MCF 10A (cell line): ENCODE measurements at regions not wholly inside any gene's neighbourhood (a gene's known extent, or its start where the extent isn't known, plus 50 kb on each side); places are given as distances from the start of the nearest gene placed in this dataset.

Source experiments
- BruUV-seq: library from RNA; stranded (reverse); fragments of 400-500 nt; replicated peaks from 2 replicates; lab custom pipeline; 2021; lab: Mats Ljungman, UMichigan
- CTCF ChIA-PET: fragments of 300-600 bp; sonication (Branson Sonifier 250); formaldehyde crosslinking; extraction: SDS; loops from one replicate; lab custom pipeline; 2021; ENCODE audit warnings: antibody characterized with exemption, inconsistent platforms; lab: Yijun Ruan, JAX
- POLR2A ChIA-PET: fragments of 300-600, 350-650 bp; sonication (Branson Sonifier 250); formaldehyde crosslinking; extraction: SDS; loops from one replicate; lab custom pipeline; 2020; ENCODE audit warnings: antibody characterized with exemption, inconsistent platforms; lab: Yijun Ruan, JAX
- DNase-seq: peaks from one replicate; pipeline ENCODE4 v3.0.0-alpha.2; 2018; ENCODE audit not compliant: unreplicated experiment
- H3K27ac Mint-ChIP-seq: one replicate; pipeline ENCODE4 v1.8.0; 2022; ENCODE audit warnings: mild to moderate bottlenecking, low read depth, mixed read lengths; ENCODE audit not compliant: unreplicated experiment
- H3K27me3 Mint-ChIP-seq: one replicate; pipeline ENCODE4 v1.8.0; 2022; ENCODE audit warnings: mixed read lengths; ENCODE audit not compliant: insufficient read depth, unreplicated experiment
- H3K36me3 Mint-ChIP-seq: one replicate; pipeline ENCODE4 v1.8.0; 2022; ENCODE audit warnings: mild to moderate bottlenecking, moderate library complexity, mixed read lengths; ENCODE audit not compliant: insufficient read depth, unreplicated experiment
- H3K4me1 Mint-ChIP-seq: one replicate; pipeline ENCODE4 v1.8.0; 2022; ENCODE audit warnings: mixed read lengths; ENCODE audit not compliant: insufficient read depth, unreplicated experiment
- H3K4me3 Mint-ChIP-seq: one replicate; pipeline ENCODE4 v1.8.0; 2022; ENCODE audit warnings: mild to moderate bottlenecking, moderate library complexity, mixed read lengths; ENCODE audit not compliant: unreplicated experiment
- H3K9me3 Mint-ChIP-seq: one replicate; pipeline ENCODE4 v1.8.0; 2022; ENCODE audit warnings: mixed read lengths; ENCODE audit not compliant: unreplicated experiment
- intact Hi-C: fragments of 100-400 bp; cut with micrococcal nuclease; formaldehyde crosslinking; loops from 2 replicates; pipeline ENCODE4 v1.14.1; 2022
- TF ChIP-seq, protein P1 (sequence below): fragments of 200-600 bp; IDR thresholded peaks from one replicate; pipeline ENCODE4 v1.8.0; 2022; ENCODE audit warnings: antibody characterized with exemption, mild to moderate bottlenecking; ENCODE audit not compliant: unreplicated experiment

DNA sequence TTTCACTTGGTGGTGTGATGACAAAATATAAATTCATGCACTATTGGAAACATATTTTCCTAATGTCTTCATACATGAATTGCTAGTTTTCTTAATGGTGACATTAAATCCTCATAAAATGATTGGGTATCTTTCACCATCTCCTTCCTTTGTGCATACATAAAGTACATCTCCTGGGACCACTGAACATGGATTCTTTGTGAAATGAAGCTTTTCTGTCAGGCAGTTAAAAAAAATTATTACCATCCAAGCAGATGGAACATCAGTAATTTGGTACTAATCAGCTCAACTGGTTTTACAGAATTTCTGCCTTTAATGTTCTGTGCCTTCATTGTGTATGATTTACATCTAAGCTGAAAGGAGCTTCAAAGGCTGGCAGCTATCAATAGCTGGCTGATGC, 891.7 kb upstream of the SLC10A2 start:
- H3K36me3 Mint-ChIP-seq: no peaks in the 10 kb centered on the region
- no TSS peak for BruUV-seq
- TF ChIP-seq, protein P1, sequence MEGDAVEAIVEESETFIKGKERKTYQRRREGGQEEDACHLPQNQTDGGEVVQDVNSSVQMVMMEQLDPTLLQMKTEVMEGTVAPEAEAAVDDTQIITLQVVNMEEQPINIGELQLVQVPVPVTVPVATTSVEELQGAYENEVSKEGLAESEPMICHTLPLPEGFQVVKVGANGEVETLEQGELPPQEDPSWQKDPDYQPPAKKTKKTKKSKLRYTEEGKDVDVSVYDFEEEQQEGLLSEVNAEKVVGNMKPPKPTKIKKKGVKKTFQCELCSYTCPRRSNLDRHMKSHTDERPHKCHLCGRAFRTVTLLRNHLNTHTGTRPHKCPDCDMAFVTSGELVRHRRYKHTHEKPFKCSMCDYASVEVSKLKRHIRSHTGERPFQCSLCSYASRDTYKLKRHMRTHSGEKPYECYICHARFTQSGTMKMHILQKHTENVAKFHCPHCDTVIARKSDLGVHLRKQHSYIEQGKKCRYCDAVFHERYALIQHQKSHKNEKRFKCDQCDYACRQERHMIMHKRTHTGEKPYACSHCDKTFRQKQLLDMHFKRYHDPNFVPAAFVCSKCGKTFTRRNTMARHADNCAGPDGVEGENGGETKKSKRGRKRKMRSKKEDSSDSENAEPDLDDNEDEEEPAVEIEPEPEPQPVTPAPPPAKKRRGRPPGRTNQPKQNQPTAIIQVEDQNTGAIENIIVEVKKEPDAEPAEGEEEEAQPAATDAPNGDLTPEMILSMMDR: no peak
- H3K27me3 Mint-ChIP-seq: no peaks in the 10 kb centered on the region
- ChIA-PET POLR2A (no interaction called here), CTCF (interaction anchor here (1.0 kb wide), 1 partner anchor 28 kb away, joined by 3 read pairs; no protein-coding TSS in a partner anchor)
- intact Hi-C loops: no loop called here
- H3K27ac Mint-ChIP-seq: no peak overlapping the region
- H3K4me3 Mint-ChIP-seq: no peak overlapping the region
- DNase-seq: no peak
- peaks cover 5% of the 10 kb centered on the region for H3K4me1 Mint-ChIP-seq
- H3K9me3 Mint-ChIP-seq: no peaks in the 10 kb centered on the region

DNA sequence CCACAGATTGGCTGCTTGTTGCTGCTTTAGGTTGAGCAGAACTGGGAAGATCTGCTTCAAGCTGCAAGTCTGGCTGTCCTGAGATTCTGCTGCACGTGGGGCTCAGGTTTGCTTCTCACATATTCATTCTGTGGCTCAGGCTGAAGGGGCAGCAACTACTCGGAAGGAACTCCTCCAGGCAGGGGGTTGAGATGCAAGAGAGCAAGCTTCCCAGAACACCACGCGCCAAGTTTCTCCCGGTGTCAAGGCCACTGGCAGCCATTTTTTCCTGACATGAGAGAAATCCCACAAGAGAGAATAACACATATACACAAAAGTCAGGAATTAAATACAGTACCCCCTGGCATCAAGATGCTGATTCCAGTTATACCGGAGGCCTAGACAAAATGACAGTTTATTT, 887.6 kb upstream of the SLC10A2 start:
- intact Hi-C loops: no loop called here
- CTCF ChIA-PET: no interaction called here
- H3K4me3 Mint-ChIP-seq: no peak overlapping the region
- no TSS peak for BruUV-seq
- H3K4me1 Mint-ChIP-seq: peaks cover 6% of the 10 kb centered on the region
- H3K36me3 Mint-ChIP-seq: no peaks in the 10 kb centered on the region
- H3K27ac Mint-ChIP-seq: no peak overlapping the region
- TF ChIP-seq, protein P1: no peak
- no peak for DNase-seq
- no peaks in the 10 kb centered on the region for H3K27me3 Mint-ChIP-seq
- POLR2A ChIA-PET: interaction anchor here (0.9 kb wide), 1 partner anchor 9 kb away, joined by 3 read pairs; no protein-coding TSS in a partner anchor
- no peaks in the 10 kb centered on the region for H3K9me3 Mint-ChIP-seq

DNA sequence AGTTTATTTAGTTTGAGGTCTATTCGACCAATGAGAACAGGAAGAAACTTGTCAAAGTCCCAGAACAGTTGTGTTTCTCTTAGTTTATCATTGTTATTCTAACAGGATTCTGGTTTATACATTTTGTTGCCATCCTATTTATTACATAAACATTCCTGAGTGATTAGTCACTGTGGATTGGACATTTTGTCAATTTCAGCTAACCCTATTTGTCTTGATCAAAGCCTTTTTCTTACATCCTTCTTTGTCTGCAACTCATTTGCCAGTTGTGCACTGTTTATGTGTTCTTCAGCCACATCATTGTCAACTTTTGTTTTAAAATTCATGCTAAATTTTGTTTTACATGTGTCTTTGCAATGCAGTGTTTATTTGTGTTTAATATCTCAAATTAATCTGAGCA, 886.0 kb upstream of the SLC10A2 start:
- no peaks in the 10 kb centered on the region for H3K9me3 Mint-ChIP-seq
- TF ChIP-seq, protein P1: no peak
- no peak overlapping the region for H3K27ac Mint-ChIP-seq
- peaks cover 6% of the 10 kb centered on the region for H3K4me1 Mint-ChIP-seq
- intact Hi-C loops: no loop called here
- BruUV-seq: no TSS peak
- DNase-seq: peak; percentile 4
- CTCF ChIA-PET: no interaction called here
- no peaks in the 10 kb centered on the region for H3K36me3 Mint-ChIP-seq
- POLR2A ChIA-PET: interaction anchor here (0.6 to 0.7 kb wide), 2 partner anchors 118 to 133 kb away, joined by 3 to 4 read pairs; no protein-coding TSS in a partner anchor
- H3K27me3 Mint-ChIP-seq: no peaks in the 10 kb centered on the region
- H3K4me3 Mint-ChIP-seq: no peak overlapping the region

DNA sequence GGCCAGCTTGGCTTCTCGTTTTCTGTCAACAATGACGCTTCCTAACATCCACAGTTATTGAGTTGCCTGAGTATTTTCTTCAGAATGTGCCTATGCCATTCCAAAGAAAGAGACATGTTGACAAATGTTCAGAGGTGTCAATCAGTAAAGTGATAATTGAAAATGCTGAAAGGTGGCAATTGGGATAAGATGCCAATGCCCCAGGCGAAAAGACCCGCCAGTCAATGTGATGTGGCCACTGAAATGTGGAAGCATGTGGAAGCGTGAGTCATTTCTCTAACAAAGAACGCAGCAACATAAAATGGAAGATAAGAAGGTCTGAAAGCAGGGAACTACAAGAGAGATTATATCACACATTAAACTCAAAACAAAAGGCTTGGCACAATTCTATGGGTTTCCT, 882.2 kb upstream of the SLC10A2 start:
- Mint-ChIP-seq H3K4me3 (no peak overlapping the region), H3K9me3 (no peaks in the 10 kb centered on the region), H3K36me3 (no peaks in the 10 kb centered on the region), H3K27me3 (no peaks in the 10 kb centered on the region), H3K27ac (no peak overlapping the region), H3K4me1 (peaks cover 6% of the 10 kb centered on the region)
- ChIA-PET POLR2A (no interaction called here), CTCF (no interaction called here)
- intact Hi-C loops: no loop called here
- no TSS peak for BruUV-seq
- TF ChIP-seq, protein P1: no peak
- no peak for DNase-seq
